Pons (tissue), 1 donor: ENCODE measurements at regions not wholly inside any gene's neighbourhood (a gene's known extent, or its start where the extent isn't known, plus 50 kb on each side); places are given as distances from the start of the nearest gene placed in this dataset.

Experiments
- DNase-seq: peaks from one replicate; pipeline ENCODE4 v3.0.0-alpha.2; 2016; ENCODE audit warnings: low spot score

DNA sequence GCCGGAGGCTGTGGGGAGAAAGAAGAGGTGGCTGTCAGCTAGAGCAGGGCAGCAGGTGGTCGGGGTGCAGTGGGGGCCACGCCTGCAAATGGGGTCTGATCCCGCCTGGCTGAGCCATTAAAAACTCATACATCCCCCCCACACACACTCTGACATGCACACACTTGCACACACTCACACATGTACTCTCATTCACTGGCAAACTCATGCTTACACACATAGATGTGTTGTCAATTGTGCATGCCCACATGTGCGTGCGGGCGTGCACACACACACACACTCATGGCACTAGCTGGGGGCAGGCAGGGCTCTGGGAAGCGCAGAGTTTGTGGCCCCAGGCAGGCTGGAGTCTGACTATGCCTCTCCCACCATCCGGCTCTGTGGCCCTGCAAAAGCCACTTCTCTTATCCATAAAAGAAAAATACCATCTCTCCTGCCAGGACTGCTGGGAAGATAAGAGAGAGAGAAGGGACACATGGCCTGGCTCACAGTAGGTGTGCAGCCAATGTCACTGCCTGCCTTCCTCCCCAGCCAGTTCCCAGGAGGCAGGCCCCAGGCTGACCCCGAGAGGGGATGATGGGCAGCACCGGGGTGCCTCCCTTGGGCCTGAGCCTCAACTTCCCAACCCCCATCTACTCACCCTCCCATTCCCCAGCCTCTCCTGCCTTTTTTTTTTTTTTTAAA is 163.5 kb upstream of the LINGO1 start:
- DNase-seq: no peak

DNA sequence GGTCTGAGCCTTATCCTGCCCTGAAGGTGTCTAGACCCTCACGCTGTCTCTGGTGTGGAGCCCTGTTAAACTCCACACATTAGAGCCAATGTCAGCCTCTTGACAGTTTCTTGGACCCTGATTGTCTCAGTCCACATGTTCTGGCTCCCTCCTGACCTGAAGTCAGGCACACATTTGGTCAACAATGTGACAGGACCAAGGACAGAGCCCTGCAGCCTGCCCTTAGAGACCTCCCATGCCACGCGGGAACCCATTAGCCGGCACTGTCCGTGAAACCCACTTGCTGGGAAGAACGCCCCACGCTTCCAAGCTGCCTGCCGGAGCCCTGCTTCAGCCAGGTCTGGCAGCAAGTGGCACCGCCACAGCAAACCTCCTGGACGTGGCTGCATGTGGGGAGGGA is 162.7 kb upstream of the LINGO1 start:
- DNase-seq: no peak

DNA sequence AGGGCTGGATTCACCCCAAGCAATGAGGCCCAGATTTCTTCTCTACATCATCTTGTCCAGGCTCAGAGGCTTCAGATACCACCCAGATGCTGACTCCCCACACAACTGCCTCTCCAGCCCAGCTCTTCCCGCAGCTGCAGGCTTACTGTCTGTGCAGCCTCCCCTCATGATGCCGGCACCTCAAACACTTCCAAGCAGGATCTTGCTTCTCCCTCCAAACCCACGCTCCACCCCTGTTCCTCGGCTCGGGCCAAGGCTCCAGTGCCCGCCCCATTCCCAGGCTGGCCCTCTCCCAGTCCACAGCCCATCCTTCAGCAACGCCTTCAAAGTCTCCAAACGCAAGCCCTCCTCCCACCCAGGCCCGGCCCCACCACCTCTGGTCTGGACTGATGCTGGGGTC is 159.2 kb upstream of the LINGO1 start:
- no peak for DNase-seq

DNA sequence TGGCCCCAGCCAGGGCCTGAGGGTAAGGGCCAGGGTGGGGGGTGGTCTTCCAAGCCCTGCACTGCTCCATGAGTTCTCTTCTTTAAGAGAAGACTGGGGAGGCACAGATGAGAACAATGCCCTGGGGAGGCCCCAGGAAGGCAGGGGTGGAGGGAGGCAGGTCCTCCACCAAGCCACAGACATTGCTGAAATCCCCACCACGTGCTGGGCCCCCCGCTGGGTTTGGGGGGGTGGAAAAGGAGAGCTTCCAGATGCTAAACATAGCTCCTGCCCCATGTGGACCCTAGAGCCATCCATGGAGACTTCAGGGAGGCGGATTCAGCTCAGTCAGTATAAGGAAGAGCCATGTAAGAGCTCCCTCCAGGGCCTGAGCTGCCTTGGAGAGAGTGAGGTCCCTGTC is 157.8 kb upstream of the LINGO1 start:
- DNase-seq: no peak

DNA sequence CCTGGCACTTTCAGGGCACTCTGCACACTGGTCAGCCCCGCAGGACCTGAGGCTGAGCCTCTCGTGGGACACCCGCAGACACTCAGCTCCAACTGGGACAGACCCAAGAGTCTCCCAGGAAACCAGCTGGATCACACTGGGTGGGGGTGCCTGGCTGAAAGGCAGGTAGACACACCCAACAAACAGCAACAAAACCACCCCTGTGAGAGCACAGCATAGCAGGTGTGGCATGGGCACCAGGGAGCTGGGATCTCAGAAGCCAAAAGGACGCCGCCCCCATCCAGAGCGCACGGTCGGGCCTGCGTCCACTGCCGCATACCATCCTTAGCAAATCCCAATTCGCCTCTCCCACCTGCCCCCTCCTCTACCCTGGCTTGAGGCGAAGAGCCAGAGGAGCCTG is 154.2 kb upstream of the LINGO1 start:
- no peak for DNase-seq

DNA sequence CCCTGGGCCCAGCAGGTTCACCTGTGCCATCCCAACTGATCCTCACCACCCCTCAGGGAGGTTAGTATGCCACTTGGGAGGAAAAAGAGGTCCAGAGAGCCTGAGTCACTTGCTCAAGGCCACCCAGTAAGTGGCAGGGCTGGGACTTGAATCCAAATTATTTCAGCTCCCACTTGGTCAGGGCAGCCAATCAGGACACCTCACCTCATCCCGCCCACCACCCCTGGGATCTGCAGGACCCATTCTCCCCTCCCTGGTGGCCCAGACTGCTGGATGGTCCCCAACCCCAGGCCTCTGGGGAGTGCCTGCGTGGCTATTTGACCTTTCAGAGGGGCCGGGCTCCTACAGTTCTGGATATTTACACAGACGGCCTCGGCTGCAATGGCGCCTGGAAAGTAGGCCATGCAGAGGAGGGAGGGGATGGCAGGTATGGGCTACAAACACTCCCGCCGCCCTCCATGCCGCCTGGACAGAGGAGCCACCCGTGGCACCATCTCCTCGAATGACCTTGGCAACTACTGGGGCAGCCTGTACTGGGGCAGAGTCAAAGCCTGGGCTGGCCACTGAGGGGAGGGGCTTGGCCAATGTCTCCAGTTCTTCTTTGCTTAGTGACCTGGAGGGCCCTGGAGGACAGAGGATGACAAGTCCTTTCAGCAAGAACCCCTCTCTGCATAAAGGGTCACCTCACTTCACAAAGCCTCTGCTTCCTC is 153.6 kb upstream of the LINGO1 start:
- DNase-seq: no peak

DNA sequence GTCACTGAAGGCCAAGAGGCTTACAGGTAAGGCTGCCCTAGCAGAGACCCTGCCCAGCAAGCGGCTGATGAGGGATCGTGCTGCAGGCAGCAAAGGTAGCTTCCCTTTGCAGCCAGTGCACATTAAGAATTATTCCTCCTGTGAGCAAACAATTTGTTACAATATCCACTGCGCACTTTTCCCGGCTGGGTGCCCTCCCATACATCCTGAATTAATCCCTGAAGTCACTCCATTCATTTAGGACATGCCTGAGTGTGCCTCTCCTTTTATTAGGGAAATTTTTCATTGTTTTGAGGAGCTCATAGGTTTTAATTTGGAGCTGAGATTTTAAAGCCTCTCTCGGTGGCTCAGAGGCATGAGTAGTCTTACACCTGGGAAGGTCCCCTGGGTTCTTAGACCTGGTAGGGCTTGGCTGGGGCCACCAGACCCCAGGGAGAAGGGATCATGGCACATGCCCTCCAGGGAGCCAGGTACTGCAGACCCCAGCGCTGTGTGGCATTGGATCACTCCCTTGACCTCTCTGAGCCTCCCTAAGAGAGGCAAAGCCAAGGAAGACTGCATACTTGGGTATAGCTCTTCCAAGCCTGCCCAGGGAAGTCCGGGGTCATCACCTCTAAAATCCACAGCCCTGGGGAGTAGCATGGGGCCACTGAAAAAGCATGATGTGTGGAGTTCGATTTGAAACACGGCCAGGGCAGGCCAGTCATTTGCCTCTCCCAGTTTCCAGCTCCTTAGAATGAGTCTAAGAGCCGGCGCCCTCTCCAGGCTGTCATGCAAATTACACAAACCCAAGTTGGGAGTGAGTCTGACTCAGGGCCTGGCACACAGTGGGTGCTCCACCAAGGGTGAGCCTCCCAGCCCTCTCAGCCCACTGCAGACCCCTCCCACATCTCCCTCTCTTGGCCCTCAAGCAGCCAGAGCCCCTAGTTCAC is 151.9 kb upstream of the LINGO1 start:
- DNase-seq: no peak

DNA sequence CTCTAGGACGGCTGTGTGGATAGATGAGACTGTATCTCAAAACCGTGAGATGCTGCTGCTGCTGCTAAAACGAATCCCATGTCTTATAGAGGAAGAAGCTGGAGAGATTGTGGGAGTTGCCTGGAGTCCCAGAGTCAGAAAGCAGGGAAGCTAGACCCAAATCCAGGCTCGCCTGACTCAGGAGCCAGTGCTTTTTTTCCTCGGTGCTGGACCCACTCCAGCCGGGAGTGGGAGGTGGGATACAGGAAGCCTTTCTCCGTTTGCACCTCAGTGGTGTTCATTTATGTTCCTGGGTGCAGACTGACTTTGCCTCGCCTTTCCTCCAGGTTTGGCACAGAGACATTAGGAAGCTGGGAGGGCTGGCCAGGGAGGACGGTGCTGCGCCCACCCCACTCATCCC is 150.9 kb upstream of the LINGO1 start:
- DNase-seq: no peak

DNA sequence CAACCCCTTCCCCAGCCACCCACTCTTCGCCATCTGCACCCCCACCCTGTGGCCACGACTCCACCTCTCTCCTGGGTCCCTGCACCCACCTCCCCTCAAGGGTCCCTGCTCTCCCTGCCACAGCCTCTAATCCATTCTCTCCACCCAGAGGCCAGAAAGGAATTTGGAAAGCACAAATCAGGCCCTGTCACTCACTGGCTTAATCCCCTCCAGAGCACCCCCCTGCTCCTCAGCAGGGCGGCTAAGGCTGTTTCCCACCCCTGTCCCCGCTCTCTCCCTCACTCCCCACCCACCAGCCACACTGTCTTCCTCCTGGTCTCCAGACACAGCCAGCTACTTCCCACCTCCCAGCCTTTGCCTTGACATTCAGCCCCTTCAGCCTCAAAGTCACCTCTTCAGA is 150.0 kb upstream of the LINGO1 start:
- DNase-seq: no peak

DNA sequence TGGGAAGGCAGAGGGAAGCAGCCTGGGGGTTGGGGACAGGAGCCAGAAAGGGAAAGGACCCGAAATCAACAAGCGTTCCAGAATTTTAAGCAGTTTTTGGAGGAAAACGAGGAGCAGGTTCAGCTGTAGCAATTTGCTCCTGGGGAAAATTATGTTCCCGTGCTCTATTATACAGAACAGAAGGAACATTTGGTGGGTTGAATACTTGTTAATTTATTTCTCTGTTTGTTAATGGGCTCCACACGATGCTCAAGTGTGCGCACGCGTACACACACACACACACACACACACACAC is 149.2 kb upstream of the LINGO1 start:
- DNase-seq: no peak

DNA sequence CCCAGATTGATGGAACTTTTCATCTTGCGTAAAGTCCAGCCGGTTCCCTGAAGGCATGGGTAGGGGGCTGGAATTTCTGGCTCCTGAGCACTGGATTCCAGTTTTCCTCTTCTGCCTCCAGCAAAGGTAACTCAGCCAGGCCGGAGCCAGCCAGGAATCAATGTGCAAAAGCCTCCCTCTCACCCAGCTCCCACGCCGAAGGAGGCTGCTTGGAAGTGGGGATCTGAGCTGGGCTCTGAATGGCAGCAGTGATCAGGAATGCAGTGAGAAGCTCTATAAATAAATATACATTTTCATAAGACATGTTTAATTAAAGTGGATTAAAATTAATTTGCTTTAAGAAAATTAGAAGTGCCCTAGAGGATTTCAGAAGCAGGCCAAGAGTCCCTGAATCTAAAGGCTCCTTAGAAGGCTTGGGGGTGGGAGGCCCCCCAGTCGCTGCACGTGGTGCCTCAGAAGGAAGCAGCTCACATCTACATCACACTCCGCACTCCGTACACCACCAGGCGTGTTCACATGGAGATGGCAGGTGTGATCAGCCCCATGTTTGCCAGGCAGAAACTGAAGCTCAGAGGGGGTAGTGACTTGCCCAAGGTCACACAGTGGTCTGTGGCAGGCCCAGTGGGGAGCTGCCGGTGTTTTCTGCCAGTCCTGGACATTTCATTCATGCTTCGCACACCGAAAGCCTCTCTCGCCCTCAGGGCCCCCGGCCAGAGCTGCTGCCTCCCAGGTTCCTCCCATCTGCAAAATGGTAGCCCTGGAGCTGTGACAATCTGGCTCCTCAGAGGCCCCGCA is 148.6 kb upstream of the LINGO1 start:
- no peak for DNase-seq

DNA sequence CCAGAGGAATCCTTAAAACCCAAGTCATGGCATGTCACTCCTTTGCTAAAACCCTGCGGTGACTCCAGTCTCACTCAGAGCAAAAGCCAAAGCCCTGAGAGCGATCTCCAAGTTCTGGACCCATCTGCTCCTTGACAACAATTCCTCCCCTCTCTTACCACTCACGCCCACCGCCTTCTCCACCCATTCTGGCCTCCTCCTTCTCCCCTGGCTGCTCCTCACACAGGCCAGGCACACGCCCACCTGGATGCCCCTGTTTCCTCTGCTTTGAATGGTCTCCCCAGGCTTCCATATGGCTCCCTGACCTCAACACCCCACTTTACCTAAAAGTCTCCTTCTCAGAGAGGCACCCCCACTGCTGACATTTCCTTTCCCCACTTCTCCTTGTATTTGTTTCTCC is 146.1 kb upstream of the LINGO1 start:
- DNase-seq: no peak

DNA sequence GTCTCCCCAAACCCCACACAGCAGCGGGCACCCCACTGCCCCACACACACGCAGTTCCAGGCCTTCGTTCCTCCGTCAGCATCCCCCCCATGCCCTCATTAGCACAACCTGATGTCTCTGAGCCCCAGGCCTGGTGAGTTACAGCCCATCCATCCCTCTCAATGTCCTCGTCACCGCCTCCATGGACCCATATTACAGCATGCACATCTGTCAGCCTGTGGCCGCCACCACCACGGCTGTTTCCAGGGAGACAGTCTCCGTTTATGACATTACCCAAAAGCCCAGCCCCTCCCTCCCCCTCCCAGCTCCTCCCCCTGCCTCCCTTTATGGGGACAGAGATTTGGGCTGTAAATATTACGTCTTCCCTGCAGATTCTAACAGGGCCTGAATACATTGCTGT is 143.1 kb upstream of the LINGO1 start:
- DNase-seq: no peak

DNA sequence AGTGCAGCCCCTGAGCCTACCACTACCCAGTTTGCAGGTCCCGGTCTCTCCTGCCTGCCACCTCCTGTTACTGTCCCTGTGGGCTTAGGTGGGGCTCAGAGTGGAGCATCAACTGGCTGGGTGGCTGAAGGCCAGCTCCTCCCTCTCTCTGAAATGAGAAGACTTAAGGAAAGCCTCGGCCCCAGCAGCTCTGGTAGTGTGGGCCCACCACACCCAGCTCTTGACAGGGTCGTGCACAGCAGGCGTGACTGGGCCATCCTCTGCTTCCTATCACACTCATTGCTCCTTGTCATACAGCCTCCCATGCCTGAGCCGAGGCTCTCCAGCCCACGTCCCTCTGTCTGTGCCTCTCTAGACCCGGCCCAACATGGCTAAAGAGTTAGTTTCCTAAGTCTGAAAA is 142.7 kb upstream of the LINGO1 start:
- no peak for DNase-seq

DNA sequence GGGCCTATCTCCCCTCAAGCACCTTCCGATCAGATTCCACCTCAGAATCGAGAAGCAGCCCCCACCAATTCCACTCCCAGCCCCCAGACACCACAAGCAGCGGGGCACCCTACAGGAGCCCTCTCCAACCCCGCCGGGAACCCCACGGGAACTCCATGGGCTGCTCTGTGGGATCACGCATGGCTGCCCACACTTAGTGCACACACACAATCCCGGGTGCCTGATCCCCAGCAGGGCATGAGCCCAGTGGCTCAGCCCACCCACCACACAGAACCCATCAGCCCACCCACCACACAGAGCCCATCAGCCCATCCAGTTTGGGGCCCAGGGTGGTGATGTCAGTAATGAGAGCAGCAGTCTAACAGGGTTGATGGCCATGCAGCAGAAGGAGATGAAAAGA is 141.6 kb upstream of the LINGO1 start:
- no peak for DNase-seq

DNA sequence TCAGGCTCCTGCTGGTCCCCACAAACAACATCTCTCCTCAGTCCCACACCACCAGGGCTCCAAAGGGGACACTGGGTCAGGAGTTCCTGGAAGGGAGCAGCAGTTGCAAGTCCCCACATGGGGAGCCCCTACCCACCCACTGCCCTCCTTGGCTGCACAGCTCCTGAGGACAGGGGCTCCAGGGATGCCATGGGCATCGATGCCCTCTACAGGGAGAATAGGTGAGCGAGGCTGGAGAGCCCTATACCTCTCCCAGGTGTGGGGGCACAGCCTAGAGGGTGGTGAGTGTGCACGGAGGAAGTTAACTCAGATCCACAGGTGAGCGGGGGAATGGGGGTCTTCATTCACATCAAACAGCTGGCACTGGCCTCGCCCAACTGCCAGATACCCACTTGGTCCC is 141.2 kb upstream of the LINGO1 start:
- DNase-seq: no peak

DNA sequence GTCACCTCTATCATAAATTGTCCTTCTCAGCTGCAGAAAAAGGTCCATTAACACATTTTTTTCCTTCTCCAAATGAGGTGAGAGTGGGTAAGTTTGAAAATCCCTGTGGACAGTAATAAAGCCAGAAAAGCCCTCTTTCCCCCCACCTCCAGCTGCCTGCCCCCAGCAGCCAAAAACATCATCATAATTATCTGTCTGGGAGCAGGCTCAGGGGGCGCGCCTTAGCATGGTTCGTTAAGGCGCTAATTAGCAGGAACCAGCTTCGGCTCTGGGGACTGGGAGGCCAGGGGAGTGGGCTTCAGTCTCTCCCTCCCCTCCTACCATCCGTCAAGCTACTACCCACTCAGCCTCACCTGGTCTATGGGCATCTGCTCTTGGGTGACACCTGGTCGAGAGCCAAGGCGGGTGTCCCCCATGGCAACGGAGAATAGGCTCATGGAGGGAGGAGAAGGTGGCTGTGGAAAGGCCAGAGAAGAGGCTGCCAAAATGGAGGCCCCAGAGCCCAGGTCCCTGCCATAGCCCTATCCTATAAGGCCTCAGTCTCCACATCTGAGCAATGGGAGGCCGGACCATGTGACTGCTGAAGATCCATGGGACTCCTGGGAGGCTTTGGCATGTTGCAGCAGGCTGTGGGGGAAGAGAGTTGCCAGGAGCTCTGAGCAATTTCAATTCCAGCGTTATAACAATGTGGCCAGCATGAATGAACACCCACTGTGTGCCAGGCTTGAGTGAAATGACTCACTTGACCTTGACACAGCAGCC is 140.1 kb upstream of the LINGO1 start:
- no peak for DNase-seq

DNA sequence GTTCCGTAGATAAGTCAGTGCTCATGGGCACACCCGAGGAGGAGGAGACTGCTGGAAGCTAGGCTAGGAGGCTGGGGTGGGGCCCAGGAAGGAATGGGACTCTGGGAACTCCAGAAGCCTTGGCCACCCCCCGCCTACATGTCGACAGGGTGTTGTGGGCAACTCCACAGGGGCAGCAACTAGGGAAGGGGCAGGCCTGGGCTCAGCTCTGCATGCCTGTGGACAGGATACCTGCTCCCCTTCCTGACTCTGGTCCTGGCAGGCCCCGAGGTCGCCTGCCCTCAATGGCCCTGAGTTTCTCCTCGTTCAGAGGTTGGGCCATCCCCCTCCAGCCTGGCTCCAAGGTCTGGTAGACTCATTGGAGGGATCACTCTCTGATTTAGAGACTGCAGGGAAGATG is 138.9 kb upstream of the LINGO1 start:
- no peak for DNase-seq

DNA sequence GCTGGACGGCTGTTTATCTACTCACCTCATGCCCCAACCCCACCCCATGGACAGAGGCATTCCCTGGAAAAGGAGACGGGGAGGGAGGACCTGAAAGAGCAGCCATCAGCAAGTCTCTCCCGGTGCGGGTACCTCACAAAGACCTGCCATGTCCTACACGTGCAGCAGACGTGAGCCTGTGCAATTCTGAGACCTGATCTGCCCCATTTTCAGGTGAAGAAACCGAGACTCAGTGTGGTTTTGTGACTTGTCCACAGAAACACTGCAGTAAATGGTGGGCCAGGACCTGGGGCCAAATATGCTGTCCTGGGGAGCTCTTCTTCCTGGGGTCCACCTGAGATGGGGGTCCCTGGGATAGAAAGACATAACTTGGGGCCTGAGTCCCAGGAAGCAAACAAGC is 137.0 kb upstream of the LINGO1 start:
- DNase-seq: no peak

DNA sequence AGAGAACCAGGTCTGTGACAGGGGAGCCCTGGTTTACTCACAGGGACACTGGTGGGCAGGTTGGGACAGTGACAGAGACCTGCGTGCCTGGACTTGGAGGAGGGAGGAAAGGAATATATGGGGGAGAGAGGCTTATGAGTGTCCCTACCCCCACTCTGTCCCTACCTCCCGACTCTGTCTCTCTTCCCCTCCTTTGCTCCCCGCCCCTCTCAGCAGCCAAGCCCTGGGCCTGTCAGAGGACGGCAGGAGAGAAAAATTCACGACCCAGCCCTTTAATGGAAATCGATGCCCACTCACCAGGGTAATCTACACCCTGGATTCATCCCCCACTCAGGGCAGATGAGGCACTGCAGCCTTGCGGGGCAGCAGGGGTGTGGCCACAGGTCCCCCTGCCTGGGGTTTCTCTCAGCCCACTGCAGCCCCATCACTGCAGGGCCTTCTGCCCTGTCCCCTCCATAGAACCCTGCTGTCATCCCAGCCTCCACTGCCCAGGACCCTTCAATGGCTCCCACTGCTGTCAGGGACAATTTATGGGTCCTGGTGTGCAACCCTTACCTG is 135.9 kb upstream of the LINGO1 start:
- DNase-seq: no peak

DNA sequence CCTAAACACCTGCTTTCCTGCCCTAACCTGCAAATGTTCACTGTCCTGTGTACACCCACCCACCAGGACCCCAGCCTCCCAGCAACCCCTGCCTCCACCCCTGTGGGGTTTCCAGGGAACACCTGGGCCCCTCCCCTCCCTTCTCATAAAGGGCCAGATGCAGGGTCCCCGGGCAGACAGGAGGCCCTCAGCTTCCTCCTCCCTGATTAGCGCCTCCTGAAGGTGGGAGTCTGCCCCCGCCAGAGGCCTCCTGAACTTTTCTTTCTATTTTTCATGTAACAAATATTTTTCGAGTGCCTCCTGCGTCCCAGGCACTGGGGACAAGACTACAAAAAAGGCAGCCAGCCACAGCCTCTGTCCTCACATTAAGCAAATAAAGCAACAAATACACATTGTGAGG is 135.4 kb upstream of the LINGO1 start:
- DNase-seq: no peak
